GM18907 (cell line): ENCODE measurements at regions not wholly inside any gene's neighbourhood (a gene's known extent, or its start where the extent isn't known, plus 50 kb on each side); places are given as distances from the start of the nearest gene placed in this dataset.
"Not testable (repeated sequence)": the region's sequence is repeated elsewhere in the genome, so short reads cannot be mapped to it uniquely, and the experiment has no call there.

Source experiments
- ATAC-seq: cut with Tn5 transposase; IDR thresholded peaks from one replicate; pipeline ENCODE4 v1.9.1; 2021; ENCODE audit warnings: mild to moderate bottlenecking, moderate library complexity; ENCODE audit not compliant: unreplicated experiment

- no peak for ATAC-seq
These were observed 188.5 kb upstream of the CCNG1 start for GRCh38 chr5:163248871-163249270.

- no peak for ATAC-seq
These were observed 184.4 kb upstream of the CCNG1 start for GRCh38 chr5:163252950-163253349.

GRCh38 chr5:163259495-163259894 is 177.9 kb upstream of the CCNG1 start:
- no peak for ATAC-seq

GRCh38 chr5:163260471-163260870 is 176.9 kb upstream of the CCNG1 start:
- ATAC-seq = no peak

GRCh38 chr5:163260961-163261360 is 176.4 kb upstream of the CCNG1 start:
- no peak for ATAC-seq

- no peak for ATAC-seq
These were observed 175.6 kb upstream of the CCNG1 start for GRCh38 chr5:163261647-163262269.

- not testable (repeated sequence) for ATAC-seq
These were observed 171.1 kb upstream of the CCNG1 start for GRCh38 chr5:163266249-163266648.

- ATAC-seq = no peak
These were observed 167.8 kb upstream of the CCNG1 start for GRCh38 chr5:163269624-163270023.

GRCh38 chr5:163276466-163276865 is 160.9 kb upstream of the CCNG1 start:
- no peak for ATAC-seq

- not testable (repeated sequence) for ATAC-seq
These were observed 156.5 kb upstream of the CCNG1 start for GRCh38 chr5:163280897-163281296.

- ATAC-seq = no peak
These were observed 155.9 kb upstream of the CCNG1 start for GRCh38 chr5:163281512-163281911.

GRCh38 chr5:163293836-163294235 is 143.6 kb upstream of the CCNG1 start:
- ATAC-seq = no peak

GRCh38 chr5:163303718-163304117 is 133.7 kb upstream of the CCNG1 start:
- ATAC-seq = no peak

GRCh38 chr5:163305655-163306054 is 131.7 kb upstream of the CCNG1 start:
- no peak for ATAC-seq

- ATAC-seq = no peak
These were observed 131.0 kb upstream of the CCNG1 start for GRCh38 chr5:163306421-163306820.

- no peak for ATAC-seq
These were observed 127.5 kb upstream of the CCNG1 start for GRCh38 chr5:163309914-163310313.

GRCh38 chr5:163310997-163311396 is 126.4 kb upstream of the CCNG1 start:
- no peak for ATAC-seq

- ATAC-seq = no peak
These were observed 124.8 kb upstream of the CCNG1 start for GRCh38 chr5:163312598-163312997.

- not testable (repeated sequence) for ATAC-seq
These were observed 124.3 kb upstream of the CCNG1 start for GRCh38 chr5:163313049-163313448.

- not testable (repeated sequence) for ATAC-seq
These were observed 121.0 kb upstream of the CCNG1 start for GRCh38 chr5:163316374-163316773.

GRCh38 chr5:163318707-163319106 is 118.7 kb upstream of the CCNG1 start:
- ATAC-seq = no peak

- no peak for ATAC-seq
These were observed 115.9 kb upstream of the CCNG1 start for GRCh38 chr5:163321511-163321910.
